Thyroid gland (tissue), 4 donors: ENCODE measurements at regions not wholly inside any gene's neighbourhood (a gene's known extent, or its start where the extent isn't known, plus 50 kb on each side); places are given as distances from the start of the nearest gene placed in this dataset.

Experiments
- DNase-seq, 2 donors: peaks; one replicate each; pipeline ENCODE4 v3.0.0-alpha.2; 2019
- H3K27ac ChIP-seq, 3 donors: fragments of 200-600 bp; sonication (generic); 1 replicate in 2 of 3; 2 replicates in 1 of 3; pipeline ENCODE4 v1.5.1; 2016 to 2019; ENCODE audit warnings: mild to moderate bottlenecking in 1 of 3, moderate library complexity in 1 of 3
- H3K27me3 ChIP-seq: fragments of 200-600 bp; sonication (generic); one replicate; pipeline ENCODE4 v1.5.1; 2019
- H3K36me3 ChIP-seq, 2 donors: fragments of 200-600 bp; sonication (generic); one replicate each; pipeline ENCODE4 v1.5.1; 2016 to 2019
- H3K4me1 ChIP-seq, 2 donors: fragments of 200-600 bp; sonication (generic); one replicate each; pipeline ENCODE4 v1.5.1; 2017 to 2019
- H3K4me3 ChIP-seq, 3 donors: fragments of 200-600 bp; sonication (generic); replicated peaks in 1 of 3; 1 replicate in 2 of 3; 2 replicates in 1 of 3; pipeline ENCODE4 v1.5.1; 2016; ENCODE audit warnings: mild to moderate bottlenecking in 1 of 3
- H3K9me3 ChIP-seq: fragments of 200-600 bp; sonication (generic); one replicate; pipeline ENCODE4 v1.5.1; 2017
- CTCF ChIP-seq, 6 experiments: fragments of 200-600 bp in 3 of 6; fragments of 450-650 bp in 3 of 6; sonication (generic) in 3 of 6; IDR thresholded peaks; one replicate each; pipeline ENCODE4 v1.5.1; 2016 to 2019; ENCODE audit warnings: antibody characterized with exemption in 6 of 6, mild to moderate bottlenecking in 2 of 6, inconsistent platforms in 1 of 6, moderate library complexity in 1 of 6
- POLR2A ChIP-seq, 2 donors: fragments of 450-650 bp; IDR thresholded peaks; one replicate each; pipeline ENCODE4 v1.6.1; 2017; ENCODE audit warnings: antibody characterized with exemption in 2 of 2, mild to moderate bottlenecking in 2 of 2, moderate library complexity in 1 of 2
- WGBS, 2 donors: methylation state at CpG; one replicate each; pipeline ENCODE4 v1.1.5; 2017; 5-methylcytosine and 5-hydroxymethylcytosine counted together
- intact Hi-C: fragments of 100-400 bp; cut with DNase I; formaldehyde crosslinking; loops from one replicate; pipeline ENCODE4 v1.15.1; 2023

GRCh38 chr13:50712881-50713280, 130.6 kb downstream of the DLEU7 start:
- H3K4me3 ChIP-seq = no peak overlapping the region
- WGBS, 2 donors = 85 to 91% methylated on average over 7 of the region's 7 CpGs
- H3K4me1 ChIP-seq = no peaks in the 10 kb centered on the region
- no peaks in the 10 kb centered on the region for H3K9me3 ChIP-seq
- no peak overlapping the region for H3K27ac ChIP-seq
- intact Hi-C loops = no loop called here
- TF ChIP-seq CTCF (IDR thresholded peaks at IDR 0.05) (no peak), POLR2A (IDR thresholded peaks at IDR 0.05) (no peak)
- no peak for DNase-seq
- H3K36me3 ChIP-seq = no peaks in the 10 kb centered on the region
- H3K27me3 ChIP-seq = no peaks in the 10 kb centered on the region

GRCh38 chr13:50713523-50714248, 129.8 kb downstream of the DLEU7 start:
- TF ChIP-seq POLR2A (IDR thresholded peaks at IDR 0.05) (no peak), CTCF (IDR thresholded peaks at IDR 0.05) (no peak)
- 76 to 88% methylated on average over 12 of the region's 12 CpGs for WGBS, 2 donors
- Histone ChIP-seq H3K27me3 (no peaks in the 10 kb centered on the region), H3K36me3 (no peaks in the 10 kb centered on the region), H3K4me1 (no peaks in the 10 kb centered on the region), H3K27ac (no peak overlapping the region), H3K9me3 (no peaks in the 10 kb centered on the region), H3K4me3 (no peak overlapping the region)
- intact Hi-C loops = no loop called here
- DNase-seq = no peak

GRCh38 chr13:50714891-50715290, 128.6 kb downstream of the DLEU7 start:
- Histone ChIP-seq H3K9me3 (no peaks in the 10 kb centered on the region), H3K27ac (no peak overlapping the region), H3K4me3 (no peak overlapping the region), H3K27me3 (no peaks in the 10 kb centered on the region), H3K4me1 (no peaks in the 10 kb centered on the region), H3K36me3 (no peaks in the 10 kb centered on the region)
- WGBS, 2 donors = 94 to 95% methylated on average over 12 of the region's 12 CpGs
- TF ChIP-seq POLR2A (IDR thresholded peaks at IDR 0.05) (no peak), CTCF (IDR thresholded peaks at IDR 0.05) (no peak)
- intact Hi-C loops = no loop called here
- DNase-seq = no peak

GRCh38 chr13:50715402-50716146, 127.9 kb downstream of the DLEU7 start:
- no peak overlapping the region for H3K4me3 ChIP-seq

More at GRCh38 chr13:50715402-50716146, 127.9 kb downstream of the DLEU7 start:
- WGBS, 2 donors = 91 to 94% methylated on average over 14 of the region's 14 CpGs
- TF ChIP-seq CTCF (IDR thresholded peaks at IDR 0.05) (no peak), POLR2A (IDR thresholded peaks at IDR 0.05) (no peak)
- H3K36me3 ChIP-seq = no peaks in the 10 kb centered on the region
- H3K27ac ChIP-seq = no peak overlapping the region
- no peaks in the 10 kb centered on the region for H3K4me1 ChIP-seq
- H3K9me3 ChIP-seq = no peaks in the 10 kb centered on the region
- intact Hi-C loops = no loop called here
- no peaks in the 10 kb centered on the region for H3K27me3 ChIP-seq
- no peak for DNase-seq
